Esophagus muscularis mucosa (tissue), 4 donors: ENCODE measurements at regions not wholly inside any gene's neighbourhood (a gene's known extent, or its start where the extent isn't known, plus 50 kb on each side); places are given as distances from the start of the nearest gene placed in this dataset.

Experiments
- EP300 ChIP-seq: sonication (generic); formaldehyde crosslinking; IDR thresholded peaks from one replicate; pipeline ENCODE4 v1.6.1; 2017; ENCODE audit warnings: antibody characterized with exemption
- POLR2A ChIP-seq: fragments of 450-650 bp; IDR thresholded peaks from one replicate; pipeline ENCODE4 v1.6.1; 2017; ENCODE audit warnings: antibody characterized with exemption, moderate library complexity, mild to moderate bottlenecking, low read depth
- POLR2AphosphoS5 ChIP-seq, 2 donors: sonication (generic); formaldehyde crosslinking; IDR thresholded peaks; one replicate each; pipeline ENCODE4 v1.6.1; 2017; ENCODE audit warnings: antibody characterized with exemption in 2 of 2
- TF ChIP-seq, protein P1 (sequence below), 3 experiments: fragments of 200-600 bp in 2 of 3; fragments of 450-650 bp in 1 of 3; sonication (generic) in 2 of 3; IDR thresholded peaks; one replicate each; pipeline ENCODE4 v1.5.1; 2017 to 2019; ENCODE audit warnings: antibody characterized with exemption in 3 of 3, mild to moderate bottlenecking in 2 of 3, moderate library complexity in 1 of 3

DNA sequence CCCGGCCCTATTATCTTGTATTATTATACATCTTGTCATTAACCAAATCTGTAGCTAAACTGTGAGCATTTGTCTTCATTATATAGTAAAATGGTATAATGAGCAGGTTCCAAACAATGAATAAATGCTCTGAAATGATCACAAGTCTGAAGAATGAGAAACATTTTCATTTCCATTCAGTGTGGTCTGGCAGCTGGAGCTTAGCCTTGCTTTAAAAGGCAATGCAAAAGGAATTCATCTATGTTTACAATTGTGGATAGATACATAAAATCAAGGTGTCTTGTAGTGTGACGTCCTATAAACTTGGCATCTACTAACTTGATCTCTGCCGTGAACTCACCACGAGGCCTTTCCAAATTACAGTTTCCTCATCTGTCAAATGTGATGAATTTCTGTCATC is 168.3 kb downstream of the RMST start:
- TF ChIP-seq POLR2A (no peak), POLR2AphosphoS5 (IDR thresholded peaks at IDR 0.05) (no peak), EP300 (no peak)
- TF ChIP-seq, protein P1, sequence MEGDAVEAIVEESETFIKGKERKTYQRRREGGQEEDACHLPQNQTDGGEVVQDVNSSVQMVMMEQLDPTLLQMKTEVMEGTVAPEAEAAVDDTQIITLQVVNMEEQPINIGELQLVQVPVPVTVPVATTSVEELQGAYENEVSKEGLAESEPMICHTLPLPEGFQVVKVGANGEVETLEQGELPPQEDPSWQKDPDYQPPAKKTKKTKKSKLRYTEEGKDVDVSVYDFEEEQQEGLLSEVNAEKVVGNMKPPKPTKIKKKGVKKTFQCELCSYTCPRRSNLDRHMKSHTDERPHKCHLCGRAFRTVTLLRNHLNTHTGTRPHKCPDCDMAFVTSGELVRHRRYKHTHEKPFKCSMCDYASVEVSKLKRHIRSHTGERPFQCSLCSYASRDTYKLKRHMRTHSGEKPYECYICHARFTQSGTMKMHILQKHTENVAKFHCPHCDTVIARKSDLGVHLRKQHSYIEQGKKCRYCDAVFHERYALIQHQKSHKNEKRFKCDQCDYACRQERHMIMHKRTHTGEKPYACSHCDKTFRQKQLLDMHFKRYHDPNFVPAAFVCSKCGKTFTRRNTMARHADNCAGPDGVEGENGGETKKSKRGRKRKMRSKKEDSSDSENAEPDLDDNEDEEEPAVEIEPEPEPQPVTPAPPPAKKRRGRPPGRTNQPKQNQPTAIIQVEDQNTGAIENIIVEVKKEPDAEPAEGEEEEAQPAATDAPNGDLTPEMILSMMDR (IDR thresholded peaks at IDR 0.05) = no peak
